ENCODE measurements at regions not wholly inside any gene's neighbourhood (a gene's known extent, or its start where the extent isn't known, plus 50 kb on each side); places are given as distances from the start of the nearest gene placed in this dataset.

DNA sequence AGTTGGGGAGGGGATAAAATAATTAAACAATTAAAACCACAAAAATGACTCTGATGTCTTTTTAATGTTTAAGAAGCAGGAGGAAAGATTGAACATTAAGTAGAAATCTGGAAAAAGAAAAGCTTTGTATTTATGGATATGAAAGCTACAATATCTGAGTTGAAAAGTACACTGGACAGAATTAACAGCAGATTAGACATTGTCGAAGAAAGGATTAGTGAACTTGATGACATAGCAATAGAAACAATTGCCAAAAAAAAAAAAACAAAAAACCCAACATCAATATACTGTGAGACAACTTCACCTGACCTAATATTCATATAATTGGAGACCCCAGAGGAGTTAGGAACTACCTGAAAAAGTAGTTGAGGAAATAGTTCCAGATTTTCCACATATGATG lies 289.5 kb upstream of the RGS6 start:
- intact Hi-C loops (cut with DNase I; ENCODE audit: low total_unique reads): no loop called here
- DNase-seq (ENCODE audit: low spot score in 2 of 2): no peak
- TF ChIP-seq, protein P1, sequence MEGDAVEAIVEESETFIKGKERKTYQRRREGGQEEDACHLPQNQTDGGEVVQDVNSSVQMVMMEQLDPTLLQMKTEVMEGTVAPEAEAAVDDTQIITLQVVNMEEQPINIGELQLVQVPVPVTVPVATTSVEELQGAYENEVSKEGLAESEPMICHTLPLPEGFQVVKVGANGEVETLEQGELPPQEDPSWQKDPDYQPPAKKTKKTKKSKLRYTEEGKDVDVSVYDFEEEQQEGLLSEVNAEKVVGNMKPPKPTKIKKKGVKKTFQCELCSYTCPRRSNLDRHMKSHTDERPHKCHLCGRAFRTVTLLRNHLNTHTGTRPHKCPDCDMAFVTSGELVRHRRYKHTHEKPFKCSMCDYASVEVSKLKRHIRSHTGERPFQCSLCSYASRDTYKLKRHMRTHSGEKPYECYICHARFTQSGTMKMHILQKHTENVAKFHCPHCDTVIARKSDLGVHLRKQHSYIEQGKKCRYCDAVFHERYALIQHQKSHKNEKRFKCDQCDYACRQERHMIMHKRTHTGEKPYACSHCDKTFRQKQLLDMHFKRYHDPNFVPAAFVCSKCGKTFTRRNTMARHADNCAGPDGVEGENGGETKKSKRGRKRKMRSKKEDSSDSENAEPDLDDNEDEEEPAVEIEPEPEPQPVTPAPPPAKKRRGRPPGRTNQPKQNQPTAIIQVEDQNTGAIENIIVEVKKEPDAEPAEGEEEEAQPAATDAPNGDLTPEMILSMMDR (IDR thresholded peaks at IDR 0.05): no peak
- TF ChIP-seq POLR2A (IDR thresholded peaks at IDR 0.05): no peak
- H3K4me3 ChIP-seq (ENCODE audit: low read depth, poor library complexity, severe bottlenecking): no peak overlapping the region
- WGBS, 2 donors: 91 to 100% methylated on average over 1 of the region's 1 CpG

DNA sequence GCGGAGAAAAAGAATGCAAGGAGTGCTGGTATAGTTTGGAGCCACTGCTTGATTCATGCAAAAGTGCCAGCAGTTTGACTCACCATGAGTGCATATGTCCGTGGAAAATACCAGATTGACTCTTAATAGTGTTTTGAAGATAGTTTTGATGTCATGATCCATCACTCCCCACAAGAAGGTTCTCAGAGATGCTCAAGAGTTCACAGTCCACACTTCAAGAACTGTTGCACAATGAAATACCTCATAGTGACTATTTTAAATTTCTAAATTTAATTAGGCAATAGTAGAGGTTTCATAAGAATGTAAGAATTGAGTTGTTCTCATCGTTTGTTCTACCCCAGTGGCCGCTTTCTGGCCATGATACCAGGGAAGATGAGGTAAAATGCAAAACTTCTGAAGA lies 286.6 kb upstream of the RGS6 start:
- WGBS, 2 donors: 87 to 92% methylated on average over 4 of the region's 4 CpGs
- no peak for DNase-seq (ENCODE audit: low spot score in 2 of 2)
- intact Hi-C loops (cut with DNase I; ENCODE audit: low total_unique reads): no loop called here
- TF ChIP-seq POLR2A (IDR thresholded peaks at IDR 0.05): no peak
- TF ChIP-seq, protein P1 (IDR thresholded peaks at IDR 0.05): no peak
- H3K4me3 ChIP-seq (ENCODE audit: low read depth, poor library complexity, severe bottlenecking): no peak overlapping the region

DNA sequence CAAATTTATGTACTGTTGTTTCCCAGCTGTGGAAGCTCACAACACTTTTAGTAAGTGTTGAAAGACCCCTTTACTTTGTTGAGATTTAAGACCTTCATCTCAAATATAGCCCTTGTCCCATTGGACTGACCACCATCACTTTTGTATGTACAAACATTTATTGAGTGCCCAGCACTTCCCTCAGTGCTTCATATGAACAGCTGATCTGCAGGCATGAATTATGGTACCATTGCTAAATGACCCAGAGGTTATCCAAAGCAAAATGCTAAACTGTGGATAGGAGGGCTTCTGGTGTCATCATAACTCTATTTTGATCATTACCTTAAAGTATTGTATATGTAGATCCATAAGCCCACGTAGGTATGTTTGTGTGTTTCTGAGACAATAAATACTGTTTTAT lies 285.7 kb upstream of the RGS6 start:
- no peak for TF ChIP-seq POLR2A (IDR thresholded peaks at IDR 0.05)
- TF ChIP-seq, protein P1 (IDR thresholded peaks at IDR 0.05): no peak
- no peak overlapping the region for H3K4me3 ChIP-seq (ENCODE audit: low read depth, poor library complexity, severe bottlenecking)
- intact Hi-C loops (cut with DNase I; ENCODE audit: low total_unique reads): no loop called here
- DNase-seq (ENCODE audit: low spot score in 2 of 2): no peak
- WGBS, 2 donors: 74 to 78% methylated on average over 1 of the region's 1 CpG

DNA sequence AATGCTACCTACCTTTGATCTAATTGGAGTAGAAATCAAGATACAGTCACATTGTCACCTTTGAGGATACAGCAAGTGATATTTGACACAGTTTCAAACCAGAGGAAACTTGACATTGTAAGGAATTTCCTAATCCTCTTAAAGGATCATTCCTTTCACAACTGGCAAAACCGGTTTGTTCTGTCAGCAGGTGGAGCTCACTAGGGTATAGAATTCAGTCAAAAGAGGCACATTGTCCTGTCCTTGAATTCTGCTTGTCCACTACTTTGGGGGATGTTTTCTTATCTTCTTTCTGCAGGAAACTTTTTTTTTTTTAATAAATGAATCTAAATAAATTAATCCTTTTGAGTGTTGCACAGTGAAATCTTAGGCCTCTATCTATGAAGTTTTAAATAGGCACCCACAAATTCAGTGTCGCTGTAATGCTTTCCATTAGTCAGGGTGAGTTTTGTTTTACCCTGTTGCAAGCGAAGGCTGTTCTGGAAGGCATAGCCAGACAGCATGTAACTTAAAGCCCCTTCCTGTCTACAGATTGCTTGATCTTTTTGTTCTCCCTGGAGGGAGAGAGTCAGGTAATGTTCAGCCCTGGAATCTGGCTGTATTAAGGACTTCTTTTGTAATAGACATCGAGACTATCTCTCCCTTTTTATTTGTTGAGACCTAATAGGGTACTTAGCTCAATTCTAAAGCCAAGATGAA lies 285.0 kb upstream of the RGS6 start:
- no peak for TF ChIP-seq POLR2A (IDR thresholded peaks at IDR 0.05)
- TF ChIP-seq, protein P1 (IDR thresholded peaks at IDR 0.05): no peak
- intact Hi-C loops (cut with DNase I; ENCODE audit: low total_unique reads): no loop called here
- no peak for DNase-seq (ENCODE audit: low spot score in 2 of 2)
- H3K4me3 ChIP-seq (ENCODE audit: low read depth, poor library complexity, severe bottlenecking): no peak overlapping the region
- WGBS, 2 donors: 62 to 64% methylated on average over 4 of the region's 4 CpGs

DNA sequence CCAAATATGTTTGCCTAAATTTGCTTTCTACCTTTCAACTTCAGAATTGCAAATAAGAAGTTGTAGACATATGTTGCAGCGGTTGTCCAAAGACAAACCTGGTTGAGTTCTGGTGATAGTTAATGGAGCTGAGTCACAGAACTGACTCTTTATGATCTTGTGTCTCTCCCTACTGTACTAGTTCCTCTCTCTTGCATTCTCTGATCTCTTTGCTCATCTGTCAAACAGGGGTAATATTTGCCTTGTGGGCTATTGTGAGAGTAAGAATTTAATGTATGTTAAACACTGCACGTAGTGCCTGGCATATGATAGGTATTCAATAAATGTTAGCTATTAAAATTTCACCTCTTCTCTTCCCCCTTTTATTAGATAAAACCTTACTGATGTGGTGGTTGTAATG lies 283.5 kb upstream of the RGS6 start:
- intact Hi-C loops (cut with DNase I; ENCODE audit: low total_unique reads): no loop called here
- no peak for TF ChIP-seq POLR2A (IDR thresholded peaks at IDR 0.05)
- TF ChIP-seq, protein P1 (IDR thresholded peaks at IDR 0.05): no peak
- no peak for DNase-seq (ENCODE audit: low spot score in 2 of 2)
- 95 to 96% methylated on average over 2 of the region's 2 CpGs for WGBS, 2 donors
- H3K4me3 ChIP-seq (ENCODE audit: low read depth, poor library complexity, severe bottlenecking): no peak overlapping the region

DNA sequence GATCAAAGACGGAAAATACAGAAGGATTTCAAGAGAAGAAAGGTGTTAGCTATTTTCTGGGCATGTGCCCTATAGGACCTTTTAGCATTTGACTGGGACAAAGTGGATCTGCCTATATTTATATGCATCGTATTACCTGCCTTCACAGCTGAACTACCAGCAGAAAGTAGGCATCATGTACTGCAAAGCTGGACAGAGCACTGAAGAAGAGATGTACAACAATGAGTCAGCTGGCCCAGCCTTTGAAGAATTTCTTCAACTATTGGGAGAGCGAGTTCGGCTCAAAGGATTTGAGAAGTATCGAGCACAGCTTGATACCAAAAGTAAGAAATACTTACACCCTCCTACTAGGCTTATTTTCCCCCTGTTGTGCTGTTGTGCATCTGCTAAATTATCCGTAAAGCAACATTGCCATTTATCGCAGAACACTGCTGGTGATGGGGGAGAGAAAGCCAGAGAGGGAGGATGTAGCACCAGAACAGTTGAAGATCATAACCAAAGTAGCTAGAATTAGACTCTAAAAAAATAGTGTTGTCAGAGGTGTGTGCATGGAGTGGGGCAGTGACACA lies 282.0 kb upstream of the RGS6 start:
- intact Hi-C loops (cut with DNase I; ENCODE audit: low total_unique reads): no loop called here

More for the DNA sequence above, 282.0 kb upstream of the RGS6 start:
- DNase-seq (ENCODE audit: low spot score in 2 of 2): no peak
- TF ChIP-seq POLR2A (IDR thresholded peaks at IDR 0.05): no peak
- TF ChIP-seq, protein P1 (IDR thresholded peaks at IDR 0.05): no peak
- 91 to 95% methylated on average over 7 of the region's 7 CpGs for WGBS, 2 donors
- no peak overlapping the region for H3K4me3 ChIP-seq (ENCODE audit: low read depth, poor library complexity, severe bottlenecking)

Data from lower leg skin (tissue), 4 donors.